ENCODE measurements at regions not wholly inside any gene's neighbourhood (a gene's known extent, or its start where the extent isn't known, plus 50 kb on each side); places are given as distances from the start of the nearest gene placed in this dataset.

DNA sequence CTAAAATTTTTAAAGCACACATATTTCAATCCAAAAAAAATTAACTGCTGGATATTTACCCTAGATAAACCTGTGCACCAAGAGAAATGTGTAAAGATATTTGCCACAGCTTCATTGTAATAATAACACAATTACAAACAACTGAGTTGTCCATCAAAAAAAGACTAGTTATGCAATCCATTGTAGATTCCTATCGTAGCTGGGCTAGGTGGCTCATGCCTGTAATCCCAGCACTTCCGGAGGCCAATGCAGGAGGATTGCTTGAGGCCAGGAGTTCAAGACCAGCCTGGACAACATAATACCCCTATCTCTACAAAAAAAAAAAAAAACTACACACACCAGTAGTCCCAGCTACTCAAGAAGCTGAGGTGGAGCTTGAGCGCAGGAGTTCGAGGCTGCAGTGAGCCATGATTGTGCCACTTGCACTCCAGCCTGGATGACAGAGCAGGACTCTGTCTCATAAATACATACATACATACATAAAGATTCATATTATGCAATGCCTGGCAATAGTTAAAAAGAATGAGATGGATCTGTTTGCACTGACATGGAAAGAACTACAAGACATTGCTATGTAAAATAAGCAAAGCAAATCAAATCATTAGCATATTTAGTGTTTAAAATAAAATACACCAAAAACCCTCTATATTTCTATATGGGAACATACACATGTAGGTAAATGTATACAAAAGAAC is 56.5 kb upstream of the CCDC28A start:
- TF ChIP-seq, protein P1, sequence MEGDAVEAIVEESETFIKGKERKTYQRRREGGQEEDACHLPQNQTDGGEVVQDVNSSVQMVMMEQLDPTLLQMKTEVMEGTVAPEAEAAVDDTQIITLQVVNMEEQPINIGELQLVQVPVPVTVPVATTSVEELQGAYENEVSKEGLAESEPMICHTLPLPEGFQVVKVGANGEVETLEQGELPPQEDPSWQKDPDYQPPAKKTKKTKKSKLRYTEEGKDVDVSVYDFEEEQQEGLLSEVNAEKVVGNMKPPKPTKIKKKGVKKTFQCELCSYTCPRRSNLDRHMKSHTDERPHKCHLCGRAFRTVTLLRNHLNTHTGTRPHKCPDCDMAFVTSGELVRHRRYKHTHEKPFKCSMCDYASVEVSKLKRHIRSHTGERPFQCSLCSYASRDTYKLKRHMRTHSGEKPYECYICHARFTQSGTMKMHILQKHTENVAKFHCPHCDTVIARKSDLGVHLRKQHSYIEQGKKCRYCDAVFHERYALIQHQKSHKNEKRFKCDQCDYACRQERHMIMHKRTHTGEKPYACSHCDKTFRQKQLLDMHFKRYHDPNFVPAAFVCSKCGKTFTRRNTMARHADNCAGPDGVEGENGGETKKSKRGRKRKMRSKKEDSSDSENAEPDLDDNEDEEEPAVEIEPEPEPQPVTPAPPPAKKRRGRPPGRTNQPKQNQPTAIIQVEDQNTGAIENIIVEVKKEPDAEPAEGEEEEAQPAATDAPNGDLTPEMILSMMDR (IDR thresholded peaks at IDR 0.05) = no peak
- TF ChIP-seq POLR2A (IDR thresholded peaks at IDR 0.05) = no peak
